ENCODE measurements at regions not wholly inside any gene's neighbourhood (a gene's known extent, or its start where the extent isn't known, plus 50 kb on each side); places are given as distances from the start of the nearest gene placed in this dataset.

GRCh38 chr6:156508923-156509322 is 268.3 kb upstream of the ARID1B start:
- TF ChIP-seq CTCF (conservative IDR thresholded peaks at IDR 0.05; ENCODE audit: low read depth, low read length), result no peak
- no peak for TF ChIP-seq MXI1 (IDR thresholded peaks at IDR 0.05; ENCODE audit: borderline replicate concordance, low read depth, low read length)
- no peak for TF ChIP-seq POLR2A (IDR thresholded peaks at IDR 0.05; ENCODE audit: low read depth, low read length)
- TF ChIP-seq, protein P1, sequence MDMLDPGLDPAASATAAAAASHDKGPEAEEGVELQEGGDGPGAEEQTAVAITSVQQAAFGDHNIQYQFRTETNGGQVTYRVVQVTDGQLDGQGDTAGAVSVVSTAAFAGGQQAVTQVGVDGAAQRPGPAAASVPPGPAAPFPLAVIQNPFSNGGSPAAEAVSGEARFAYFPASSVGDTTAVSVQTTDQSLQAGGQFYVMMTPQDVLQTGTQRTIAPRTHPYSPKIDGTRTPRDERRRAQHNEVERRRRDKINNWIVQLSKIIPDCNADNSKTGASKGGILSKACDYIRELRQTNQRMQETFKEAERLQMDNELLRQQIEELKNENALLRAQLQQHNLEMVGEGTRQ (IDR thresholded peaks at IDR 0.05; ENCODE audit: low read depth, low read length), result no peak
- TF ChIP-seq RFX5 (IDR thresholded peaks at IDR 0.05; ENCODE audit: low read depth, low read length), result no peak
- TF ChIP-seq MAZ (IDR thresholded peaks at IDR 0.05; ENCODE audit: borderline replicate concordance, low read depth, low read length), result no peak
- no peak for TF ChIP-seq RAD21 (IDR thresholded peaks at IDR 0.05; ENCODE audit: low read length)
- TF ChIP-seq RCOR1 (IDR thresholded peaks at IDR 0.05; ENCODE audit: insufficient replicate concordance, low read length), result no peak
- TF ChIP-seq SMC3 (IDR thresholded peaks at IDR 0.05; ENCODE audit: low read depth, low read length), result no peak
- TF ChIP-seq NFE2L2 (IDR thresholded peaks at IDR 0.05; ENCODE audit: low read depth, low read length), result no peak
- TF ChIP-seq CEBPB (IDR thresholded peaks at IDR 0.05; ENCODE audit: low read depth, low read length), result no peak
- no peak for TF ChIP-seq MAFK (IDR thresholded peaks at IDR 0.05; ENCODE audit: low read depth, low read length)
- no peak for TF ChIP-seq FOS (IDR thresholded peaks at IDR 0.05; ENCODE audit: low read depth, low read length)
- no peak for TF ChIP-seq CHD1 (IDR thresholded peaks at IDR 0.05; ENCODE audit: low read depth, low read length)
